Keratinocyte (primary cell): ENCODE measurements at regions not wholly inside any gene's neighbourhood (a gene's known extent, or its start where the extent isn't known, plus 50 kb on each side); places are given as distances from the start of the nearest gene placed in this dataset.

Experiments used
- DNase-seq: peaks from one replicate; pipeline ENCODE4 v3.0.0-alpha.2; 2011; ENCODE audit warnings: low read depth, missing footprints, low spot score
- FAIRE-seq: peaks from 2 replicates; lab custom pipeline; 2011; peaks lifted over from hg19 to GRCh38; lab: Jason Lieb, UNC
- H2AFZ ChIP-seq: 2 replicates; pipeline ENCODE4 v1.6.0; 2012; ENCODE audit warnings: low read length, control low read depth, inconsistent platforms; ENCODE audit not compliant: control insufficient read depth
- H3K27ac ChIP-seq: 2 replicates; pipeline ENCODE4 v1.5.1; 2011; ENCODE audit warnings: low read length; ENCODE audit not compliant: control insufficient read depth, insufficient read depth
- H3K27me3 ChIP-seq: 3 replicates; pipeline ENCODE4 v1.6.0; 2011; ENCODE audit warnings: low read length; ENCODE audit not compliant: control insufficient read depth, insufficient read depth; ENCODE audit errors: extremely low read depth
- H3K36me3 ChIP-seq, 2 experiments: 2 replicates in 1 of 2; 3 replicates in 1 of 2; pipeline ENCODE4 v1.5.1; 2011; ENCODE audit warnings: low read length in 2 of 2, mild to moderate bottlenecking in 1 of 2; ENCODE audit not compliant: control insufficient read depth in 2 of 2, insufficient read depth in 2 of 2; ENCODE audit errors: extremely low read depth in 1 of 2
- H3K4me1 ChIP-seq: 3 replicates; pipeline ENCODE4 v1.5.1; 2011; ENCODE audit warnings: low read length; ENCODE audit not compliant: control insufficient read depth, insufficient read depth; ENCODE audit errors: extremely low read depth
- H3K4me2 ChIP-seq: 3 replicates; pipeline ENCODE4 v1.6.0; 2011; ENCODE audit warnings: low read depth, low read length; ENCODE audit not compliant: control insufficient read depth, insufficient read depth; ENCODE audit errors: extremely low read depth
- H3K4me3 ChIP-seq, 3 experiments: fragments of 200-600 bp in 1 of 3; sonication (generic) in 1 of 3; 2 replicates in 2 of 3; 3 replicates in 1 of 3; pipeline ENCODE4 v1.5.1; 2011 to 2016; ENCODE audit warnings: low read length in 3 of 3, mild to moderate bottlenecking in 3 of 3, control low read depth in 2 of 3, inconsistent platforms in 1 of 3, low read depth in 1 of 3, mixed read lengths in 1 of 3, mixed run types in 1 of 3, moderate library complexity in 1 of 3; ENCODE audit not compliant: control insufficient read depth in 2 of 3, insufficient read depth in 2 of 3; ENCODE audit errors: extremely low read depth in 1 of 3
- H3K79me2 ChIP-seq: 2 replicates; pipeline ENCODE4 v1.6.0; 2012; ENCODE audit warnings: low read length; ENCODE audit not compliant: control insufficient read depth, insufficient read depth
- H3K9ac ChIP-seq: 3 replicates; pipeline ENCODE4 v1.6.0; 2011; ENCODE audit warnings: low read length; ENCODE audit not compliant: control insufficient read depth, insufficient read depth; ENCODE audit errors: extremely low read depth
- H3K9me1 ChIP-seq: 3 replicates; pipeline ENCODE4 v1.6.0; 2011; ENCODE audit warnings: low read length; ENCODE audit not compliant: control insufficient read depth, insufficient read depth; ENCODE audit errors: extremely low read depth
- H3K9me3 ChIP-seq: 2 replicates; pipeline ENCODE4 v1.5.1; 2012; ENCODE audit warnings: low read depth, low read length; ENCODE audit not compliant: control insufficient read depth
- H4K20me1 ChIP-seq: 3 replicates; pipeline ENCODE4 v1.6.0; 2011; ENCODE audit warnings: low read length; ENCODE audit not compliant: control insufficient read depth, insufficient read depth; ENCODE audit errors: extremely low read depth
- EZH2 ChIP-seq: IDR thresholded peaks from one replicate; pipeline ENCODE4 v1.6.1; 2012; ENCODE audit warnings: inconsistent platforms, mild to moderate bottlenecking, low read length, moderate library complexity
- dilution Hi-C: fragments of 300-500 bp; cut with MboI; formaldehyde crosslinking; loops from one replicate; pipeline ENCODE4 v1.7.0; 2020; ENCODE audit warnings: low sequenced_read_pairs; ENCODE audit not compliant: extremely low pct_ligation_motif_present
- TF ChIP-seq, protein P1 (sequence below), 3 experiments: IDR thresholded peaks in 1 of 3; conservative IDR thresholded peaks in 1 of 3; optimal IDR thresholded peaks in 1 of 3; 2 replicates in 2 of 3; 3 replicates in 1 of 3; pipeline versions ENCODE3 to v1.5.1; 2011; ENCODE audit warnings: low read length in 3 of 3, mild to moderate bottlenecking in 3 of 3, moderate library complexity in 2 of 3, control low read depth in 1 of 3, inconsistent platforms in 1 of 3; ENCODE audit not compliant: insufficient read depth in 2 of 3; ENCODE audit errors: extremely low read depth in 1 of 3

GRCh38 chr6:26149240-26149639 is 62.0 kb downstream of the HFE start:
- dilution Hi-C loops: no loop called here
- TF ChIP-seq, protein P1, sequence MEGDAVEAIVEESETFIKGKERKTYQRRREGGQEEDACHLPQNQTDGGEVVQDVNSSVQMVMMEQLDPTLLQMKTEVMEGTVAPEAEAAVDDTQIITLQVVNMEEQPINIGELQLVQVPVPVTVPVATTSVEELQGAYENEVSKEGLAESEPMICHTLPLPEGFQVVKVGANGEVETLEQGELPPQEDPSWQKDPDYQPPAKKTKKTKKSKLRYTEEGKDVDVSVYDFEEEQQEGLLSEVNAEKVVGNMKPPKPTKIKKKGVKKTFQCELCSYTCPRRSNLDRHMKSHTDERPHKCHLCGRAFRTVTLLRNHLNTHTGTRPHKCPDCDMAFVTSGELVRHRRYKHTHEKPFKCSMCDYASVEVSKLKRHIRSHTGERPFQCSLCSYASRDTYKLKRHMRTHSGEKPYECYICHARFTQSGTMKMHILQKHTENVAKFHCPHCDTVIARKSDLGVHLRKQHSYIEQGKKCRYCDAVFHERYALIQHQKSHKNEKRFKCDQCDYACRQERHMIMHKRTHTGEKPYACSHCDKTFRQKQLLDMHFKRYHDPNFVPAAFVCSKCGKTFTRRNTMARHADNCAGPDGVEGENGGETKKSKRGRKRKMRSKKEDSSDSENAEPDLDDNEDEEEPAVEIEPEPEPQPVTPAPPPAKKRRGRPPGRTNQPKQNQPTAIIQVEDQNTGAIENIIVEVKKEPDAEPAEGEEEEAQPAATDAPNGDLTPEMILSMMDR (optimal IDR thresholded peaks at IDR 0.05 in 1 of 3, IDR thresholded peaks at IDR 0.05 in 1 of 3, conservative IDR thresholded peaks at IDR 0.05 in 1 of 3; ENCODE audit: extremely low read depth in 1 of 3, insufficient read depth in 2 of 3, low read length in 3 of 3): no peak
- Histone ChIP-seq H2AFZ (no peak overlapping the region), H3K27ac (no peak overlapping the region), H3K79me2 (no peaks in the 10 kb centered on the region), H3K9me3 (no peaks in the 10 kb centered on the region), H3K9ac (no peak overlapping the region), H3K4me2 (no peak overlapping the region), H3K9me1 (no peaks in the 10 kb centered on the region), H3K4me1 (peaks cover 18% of the 10 kb centered on the region), H4K20me1 (no peaks in the 10 kb centered on the region), H3K27me3 (no peaks in the 10 kb centered on the region), H3K4me3 (no peak overlapping the region), H3K36me3 (no peaks in the 10 kb centered on the region)
- DNase-seq (no peak), FAIRE-seq (no peak)

DNA sequence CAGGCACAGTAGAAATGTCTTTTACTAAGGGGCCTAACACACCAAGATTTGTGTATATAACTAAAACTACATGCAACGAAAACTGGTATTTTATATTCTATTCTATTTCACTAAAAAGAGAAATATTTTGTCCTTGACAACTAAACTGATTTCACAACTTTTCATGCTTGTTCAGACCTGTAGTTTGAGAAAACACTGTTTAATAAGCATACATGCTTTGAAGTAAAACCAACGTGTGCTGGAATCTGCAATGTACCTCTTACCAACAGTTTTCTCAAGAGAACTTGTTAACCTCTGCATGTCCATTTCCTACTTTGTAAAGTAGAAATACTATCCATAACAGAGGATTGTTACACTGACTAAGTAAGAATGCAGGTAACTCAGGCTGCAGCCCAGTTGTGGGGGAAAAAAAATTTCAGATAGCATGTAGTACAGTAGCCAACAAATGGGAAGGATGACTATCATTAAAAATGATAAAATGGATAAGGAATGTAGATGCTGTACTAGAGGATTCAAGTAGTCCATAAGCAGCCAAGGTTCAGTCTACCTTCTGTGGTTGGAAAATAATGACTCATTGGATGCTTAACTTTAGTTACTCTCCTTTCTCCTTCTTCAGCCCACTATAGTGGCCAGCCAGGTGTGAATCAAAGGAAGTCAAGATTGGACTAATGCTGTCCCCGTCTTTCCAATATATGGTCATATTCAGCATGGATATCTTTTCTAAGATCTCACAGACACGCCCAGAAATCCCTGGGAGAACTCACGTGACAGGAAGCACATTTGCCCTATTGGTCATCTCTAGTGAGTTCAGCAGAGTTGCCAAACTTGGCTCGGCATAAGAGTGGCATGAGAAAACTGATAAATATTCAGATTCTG is 65.2 kb downstream of the HFE start:
- H3K9ac ChIP-seq: no peak overlapping the region
- no peaks in the 10 kb centered on the region for H4K20me1 ChIP-seq
- peak overlapping the region; percentile 51 for H3K27ac ChIP-seq
- no peaks in the 10 kb centered on the region for H3K9me1 ChIP-seq
- H2AFZ ChIP-seq: no peak overlapping the region
- H3K4me3 ChIP-seq: peak overlapping the region in 2 of 3 experiments; percentile 1 to 15
- peak; percentile 81 for DNase-seq
- no peaks in the 10 kb centered on the region for H3K27me3 ChIP-seq
- H3K36me3 ChIP-seq: no peaks in the 10 kb centered on the region
- peaks cover 3% of the 10 kb centered on the region for H3K79me2 ChIP-seq
- H3K4me1 ChIP-seq: peaks cover 25% of the 10 kb centered on the region
- no peaks in the 10 kb centered on the region for H3K9me3 ChIP-seq
- dilution Hi-C loops: no loop called here
- TF ChIP-seq EZH2: no peak
- TF ChIP-seq, protein P1 (optimal IDR thresholded peaks at IDR 0.05 in 1 of 3, IDR thresholded peaks at IDR 0.05 in 1 of 3, conservative IDR thresholded peaks at IDR 0.05 in 1 of 3; ENCODE audit: extremely low read depth in 1 of 3, insufficient read depth in 2 of 3, low read length in 3 of 3): no peak
- FAIRE-seq: peak; percentile 36
- H3K4me2 ChIP-seq: peak overlapping the region; percentile 63
